ENCODE measurements at regions not wholly inside any gene's neighbourhood (a gene's known extent, or its start where the extent isn't known, plus 50 kb on each side); places are given as distances from the start of the nearest gene placed in this dataset.

DNA sequence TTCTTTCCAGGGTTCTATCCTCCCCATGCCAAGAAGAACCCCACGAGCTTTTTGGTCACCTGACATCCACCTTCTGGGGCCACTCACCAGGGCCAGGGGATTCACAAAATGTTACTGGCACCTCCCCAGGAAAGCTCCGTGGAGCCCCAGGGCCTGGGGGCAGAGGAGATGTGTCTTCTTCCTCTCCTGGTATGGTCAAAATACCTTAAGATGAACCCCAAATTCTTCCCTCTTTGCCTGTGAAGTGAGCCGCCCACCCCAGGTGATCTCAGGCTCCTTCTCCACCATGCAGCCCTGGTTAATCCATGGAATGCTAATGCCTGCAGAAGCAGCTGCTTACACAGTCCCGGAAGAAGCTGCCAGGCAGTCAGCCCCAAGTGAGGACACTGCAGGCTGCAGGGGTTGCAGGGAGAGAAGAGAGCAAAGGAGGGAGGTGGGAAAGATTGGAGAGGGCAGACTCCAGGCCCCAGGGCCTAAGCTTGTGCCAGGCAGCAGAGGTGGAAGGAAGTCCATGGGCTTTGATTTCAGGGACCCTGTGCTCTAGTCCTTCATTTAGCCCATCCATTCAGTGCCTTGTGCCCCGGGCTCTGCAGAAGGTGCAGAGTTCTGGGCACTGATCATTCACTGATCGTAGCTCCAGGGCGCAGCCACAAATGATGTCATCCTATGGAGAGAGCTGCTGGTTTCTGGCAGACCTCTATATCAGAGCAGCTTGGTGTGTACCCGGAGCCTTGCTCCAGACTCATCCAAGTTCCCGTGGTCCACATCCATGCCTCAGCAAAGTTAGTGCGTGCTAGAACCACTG, 127.9 kb upstream of the NECTIN1 start:
- no CpG with 5 or more reads among the region's 10 CpGs for WGBS (ENCODE audit: extremely low coverage, insufficient read length, low lambda C conversion rate)
- H3K27me3 Mint-ChIP-seq (ENCODE audit: low read depth): peaks cover 66% of the 10 kb centered on the region
- no peak overlapping the region for H2AFZ ChIP-seq (ENCODE audit: low read length)

More for the DNA sequence above, 127.9 kb upstream of the NECTIN1 start:
- Mint-ChIP-seq H3K9me3 (no peaks in the 10 kb centered on the region), H3K4me3 (no peak overlapping the region), H3K36me3 (ENCODE audit: insufficient read depth in 1 of 3, low read depth in 3 of 3) (no peaks in the 10 kb centered on the region; a peak in 1 of 7 replicates), H3K27ac (no peak overlapping the region), H3K4me1 (peaks cover 3 to 4% of the 10 kb centered on the region in 2 experiments)
- Histone ChIP-seq H4K5ac (ENCODE audit: insufficient read length, low read depth, low read length) (no peak overlapping the region), H3K4me1 (ENCODE audit: insufficient read depth, low read length) (no peaks in the 10 kb centered on the region), H2AK5ac (ENCODE audit: insufficient read length, low read length) (no peak overlapping the region), H3K4me2 (ENCODE audit: insufficient read depth, insufficient read length, low read length) (no peak overlapping the region), H3K23me2 (ENCODE audit: insufficient read length, low read depth, low read length, poor library complexity, severe bottlenecking) (no peaks in the 10 kb centered on the region), H3K9ac (ENCODE audit: extremely low read depth, insufficient read length, low read length) (no peak overlapping the region), H2BK12ac (ENCODE audit: insufficient read length, low read depth, low read length) (no peak overlapping the region), H3K79me1 (ENCODE audit: insufficient read depth, low read depth, low read length, poor library complexity, severe bottlenecking) (no peaks in the 10 kb centered on the region), H3T11ph (ENCODE audit: low read length) (no peak overlapping the region), H4K8ac (replicated peaks; ENCODE audit: insufficient read length, low read depth, low read length) (no peak overlapping the region), H3K27ac (ENCODE audit: insufficient read length, low read depth, low read length) (no peak overlapping the region), H3K14ac (ENCODE audit: insufficient read depth, low read length) (no peak overlapping the region), H2BK5ac (ENCODE audit: insufficient read length, low read length) (no peak overlapping the region), H3K18ac (ENCODE audit: insufficient read length, low read depth, low read length) (no peak overlapping the region), H4K20me1 (ENCODE audit: control insufficient read depth, insufficient read depth, insufficient read length) (no peaks in the 10 kb centered on the region), H2BK15ac (ENCODE audit: low read depth, low read length) (no peak overlapping the region), H3K4ac (ENCODE audit: low read depth, low read length) (no peak overlapping the region), H3K27me3 (ENCODE audit: insufficient read depth, low read length) (no peaks in the 10 kb centered on the region; the same call in 1 of the 2 replicates), H3K9me3 (ENCODE audit: control insufficient read depth, low read depth, low read length) (no peaks in the 10 kb centered on the region), H3K79me2 (ENCODE audit: insufficient read depth, low read length) (no peaks in the 10 kb centered on the region), H2BK20ac (ENCODE audit: low read depth, low read length, poor library complexity, severe bottlenecking) (no peak overlapping the region), H3K56ac (ENCODE audit: insufficient read length, low read depth, low read length) (no peak overlapping the region), H2BK120ac (ENCODE audit: low read depth, low read length, poor library complexity, severe bottlenecking) (no peak overlapping the region), H3K23ac (ENCODE audit: insufficient read length, low read depth, low read length) (no peak overlapping the region), H4K91ac (ENCODE audit: insufficient read length, low read depth, low read length) (no peak overlapping the region)
- no peak for DNase-seq
- TF ChIP-seq, protein P1, sequence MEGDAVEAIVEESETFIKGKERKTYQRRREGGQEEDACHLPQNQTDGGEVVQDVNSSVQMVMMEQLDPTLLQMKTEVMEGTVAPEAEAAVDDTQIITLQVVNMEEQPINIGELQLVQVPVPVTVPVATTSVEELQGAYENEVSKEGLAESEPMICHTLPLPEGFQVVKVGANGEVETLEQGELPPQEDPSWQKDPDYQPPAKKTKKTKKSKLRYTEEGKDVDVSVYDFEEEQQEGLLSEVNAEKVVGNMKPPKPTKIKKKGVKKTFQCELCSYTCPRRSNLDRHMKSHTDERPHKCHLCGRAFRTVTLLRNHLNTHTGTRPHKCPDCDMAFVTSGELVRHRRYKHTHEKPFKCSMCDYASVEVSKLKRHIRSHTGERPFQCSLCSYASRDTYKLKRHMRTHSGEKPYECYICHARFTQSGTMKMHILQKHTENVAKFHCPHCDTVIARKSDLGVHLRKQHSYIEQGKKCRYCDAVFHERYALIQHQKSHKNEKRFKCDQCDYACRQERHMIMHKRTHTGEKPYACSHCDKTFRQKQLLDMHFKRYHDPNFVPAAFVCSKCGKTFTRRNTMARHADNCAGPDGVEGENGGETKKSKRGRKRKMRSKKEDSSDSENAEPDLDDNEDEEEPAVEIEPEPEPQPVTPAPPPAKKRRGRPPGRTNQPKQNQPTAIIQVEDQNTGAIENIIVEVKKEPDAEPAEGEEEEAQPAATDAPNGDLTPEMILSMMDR (conservative IDR thresholded peaks at IDR 0.05): no peak
